ENCODE measurements at regions not wholly inside any gene's neighbourhood (a gene's known extent, or its start where the extent isn't known, plus 50 kb on each side); places are given as distances from the start of the nearest gene placed in this dataset.

DNA sequence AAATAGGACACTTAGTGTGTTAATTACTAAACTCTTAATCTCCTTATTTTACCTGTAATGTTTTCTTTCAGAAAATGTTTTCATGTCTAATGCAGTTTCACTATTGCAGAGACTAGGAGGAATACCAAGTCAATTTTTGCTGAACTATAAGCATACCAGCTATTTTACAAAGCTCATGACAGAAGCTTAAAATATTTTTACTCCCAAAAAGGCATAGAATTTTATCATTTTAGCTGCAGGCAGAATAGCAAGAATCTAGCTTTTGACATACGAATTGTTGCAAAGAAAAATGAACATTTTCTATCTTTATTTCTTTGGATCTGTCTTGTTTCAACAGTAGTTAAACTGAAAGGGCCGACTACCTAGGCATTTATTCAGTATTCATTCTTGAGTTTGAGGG is 366.9 kb downstream of the FAT3 start:
- in situ Hi-C loops (cut with HindIII; ENCODE audit: low pct_unique_long_range_greater_than_20kb, low sequenced_read_pairs): no loop called here
- CTCF ChIA-PET: no interaction called here
- TF ChIP-seq, protein P1, sequence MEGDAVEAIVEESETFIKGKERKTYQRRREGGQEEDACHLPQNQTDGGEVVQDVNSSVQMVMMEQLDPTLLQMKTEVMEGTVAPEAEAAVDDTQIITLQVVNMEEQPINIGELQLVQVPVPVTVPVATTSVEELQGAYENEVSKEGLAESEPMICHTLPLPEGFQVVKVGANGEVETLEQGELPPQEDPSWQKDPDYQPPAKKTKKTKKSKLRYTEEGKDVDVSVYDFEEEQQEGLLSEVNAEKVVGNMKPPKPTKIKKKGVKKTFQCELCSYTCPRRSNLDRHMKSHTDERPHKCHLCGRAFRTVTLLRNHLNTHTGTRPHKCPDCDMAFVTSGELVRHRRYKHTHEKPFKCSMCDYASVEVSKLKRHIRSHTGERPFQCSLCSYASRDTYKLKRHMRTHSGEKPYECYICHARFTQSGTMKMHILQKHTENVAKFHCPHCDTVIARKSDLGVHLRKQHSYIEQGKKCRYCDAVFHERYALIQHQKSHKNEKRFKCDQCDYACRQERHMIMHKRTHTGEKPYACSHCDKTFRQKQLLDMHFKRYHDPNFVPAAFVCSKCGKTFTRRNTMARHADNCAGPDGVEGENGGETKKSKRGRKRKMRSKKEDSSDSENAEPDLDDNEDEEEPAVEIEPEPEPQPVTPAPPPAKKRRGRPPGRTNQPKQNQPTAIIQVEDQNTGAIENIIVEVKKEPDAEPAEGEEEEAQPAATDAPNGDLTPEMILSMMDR (IDR thresholded peaks at IDR 0.05): no peak
- TF ChIP-seq SIN3A (IDR thresholded peaks at IDR 0.05; ENCODE audit: borderline replicate concordance, insufficient read depth, low read depth, low read length) (no peak), TCF7L2 (IDR thresholded peaks at IDR 0.05; ENCODE audit: low read depth, low read length) (no peak), POLR2AphosphoS5 (IDR thresholded peaks at IDR 0.05; ENCODE audit: low read depth, low read length) (no peak)
- TF ChIP-seq, protein P2, sequence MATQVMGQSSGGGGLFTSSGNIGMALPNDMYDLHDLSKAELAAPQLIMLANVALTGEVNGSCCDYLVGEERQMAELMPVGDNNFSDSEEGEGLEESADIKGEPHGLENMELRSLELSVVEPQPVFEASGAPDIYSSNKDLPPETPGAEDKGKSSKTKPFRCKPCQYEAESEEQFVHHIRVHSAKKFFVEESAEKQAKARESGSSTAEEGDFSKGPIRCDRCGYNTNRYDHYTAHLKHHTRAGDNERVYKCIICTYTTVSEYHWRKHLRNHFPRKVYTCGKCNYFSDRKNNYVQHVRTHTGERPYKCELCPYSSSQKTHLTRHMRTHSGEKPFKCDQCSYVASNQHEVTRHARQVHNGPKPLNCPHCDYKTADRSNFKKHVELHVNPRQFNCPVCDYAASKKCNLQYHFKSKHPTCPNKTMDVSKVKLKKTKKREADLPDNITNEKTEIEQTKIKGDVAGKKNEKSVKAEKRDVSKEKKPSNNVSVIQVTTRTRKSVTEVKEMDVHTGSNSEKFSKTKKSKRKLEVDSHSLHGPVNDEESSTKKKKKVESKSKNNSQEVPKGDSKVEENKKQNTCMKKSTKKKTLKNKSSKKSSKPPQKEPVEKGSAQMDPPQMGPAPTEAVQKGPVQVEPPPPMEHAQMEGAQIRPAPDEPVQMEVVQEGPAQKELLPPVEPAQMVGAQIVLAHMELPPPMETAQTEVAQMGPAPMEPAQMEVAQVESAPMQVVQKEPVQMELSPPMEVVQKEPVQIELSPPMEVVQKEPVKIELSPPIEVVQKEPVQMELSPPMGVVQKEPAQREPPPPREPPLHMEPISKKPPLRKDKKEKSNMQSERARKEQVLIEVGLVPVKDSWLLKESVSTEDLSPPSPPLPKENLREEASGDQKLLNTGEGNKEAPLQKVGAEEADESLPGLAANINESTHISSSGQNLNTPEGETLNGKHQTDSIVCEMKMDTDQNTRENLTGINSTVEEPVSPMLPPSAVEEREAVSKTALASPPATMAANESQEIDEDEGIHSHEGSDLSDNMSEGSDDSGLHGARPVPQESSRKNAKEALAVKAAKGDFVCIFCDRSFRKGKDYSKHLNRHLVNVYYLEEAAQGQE (IDR thresholded peaks at IDR 0.05; ENCODE audit: insufficient read depth in 1 of 2, low read depth in 2 of 2, low read length in 1 of 2): no peak
- DNase-seq (ENCODE audit: low read depth, low spot score): no peak
- H3K4me1 ChIP-seq (ENCODE audit: control insufficient read depth, insufficient read depth, low read length): no peaks in the 10 kb centered on the region
- no peaks in the 10 kb centered on the region for H3K36me3 ChIP-seq (ENCODE audit: control insufficient read depth, insufficient read depth, low read length)
- intact Hi-C loops (cut with micrococcal nuclease; ENCODE audit: unreplicated experiment): no loop called here
- no peak overlapping the region for H3K27ac ChIP-seq (ENCODE audit: low read length)
- no peak overlapping the region for H3K4me3 ChIP-seq (ENCODE audit: low read depth in 2 of 2, low read length in 2 of 2)
- POLR2A ChIA-PET: no interaction called here
- no TSS peak for BruUV-seq (replicated peaks)
- no peaks in the 10 kb centered on the region for H3K27me3 ChIP-seq (ENCODE audit: control insufficient read depth, insufficient read depth, low read length)
- no peak for ATAC-seq
- H3K9me3 ChIP-seq (ENCODE audit: control insufficient read depth, insufficient read depth, low read depth, low read length): no peaks in the 10 kb centered on the region

DNA sequence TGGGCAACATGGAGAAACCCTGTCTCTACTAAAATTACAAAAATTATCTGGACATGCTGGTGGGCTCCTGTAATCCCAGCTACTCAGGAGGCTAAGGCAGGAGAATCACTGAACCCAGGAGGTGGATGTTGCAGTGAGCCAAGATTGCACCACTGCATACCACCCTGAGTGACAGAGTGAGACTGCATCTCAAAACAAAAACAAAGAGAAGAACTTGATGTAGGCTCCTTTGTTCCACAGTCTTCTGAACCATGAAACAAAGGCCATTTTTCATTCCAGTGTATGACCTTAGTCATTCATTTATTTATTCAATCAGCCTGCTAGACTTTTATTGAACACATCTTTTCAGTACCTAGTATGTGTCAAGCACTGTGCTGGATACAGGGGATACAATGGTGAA is 369.6 kb downstream of the FAT3 start:
- Histone ChIP-seq H3K36me3 (ENCODE audit: control insufficient read depth, insufficient read depth, low read length) (no peaks in the 10 kb centered on the region), H3K4me1 (ENCODE audit: control insufficient read depth, insufficient read depth, low read length) (no peaks in the 10 kb centered on the region), H3K9me3 (ENCODE audit: control insufficient read depth, insufficient read depth, low read depth, low read length) (no peaks in the 10 kb centered on the region), H3K4me3 (ENCODE audit: low read depth in 2 of 2, low read length in 2 of 2) (no peak overlapping the region), H3K27ac (ENCODE audit: low read length) (no peak overlapping the region), H3K27me3 (ENCODE audit: control insufficient read depth, insufficient read depth, low read length) (no peaks in the 10 kb centered on the region)
- CTCF ChIA-PET: no interaction called here
- intact Hi-C loops (cut with micrococcal nuclease; ENCODE audit: unreplicated experiment): no loop called here
- POLR2A ChIA-PET: no interaction called here
- BruUV-seq (replicated peaks): no TSS peak
- ATAC-seq (no peak), DNase-seq (ENCODE audit: low read depth, low spot score) (no peak)
- in situ Hi-C loops (cut with HindIII; ENCODE audit: low pct_unique_long_range_greater_than_20kb, low sequenced_read_pairs): no loop called here
- TF ChIP-seq SIN3A (IDR thresholded peaks at IDR 0.05; ENCODE audit: borderline replicate concordance, insufficient read depth, low read depth, low read length) (no peak), TCF7L2 (IDR thresholded peaks at IDR 0.05; ENCODE audit: low read depth, low read length) (no peak), POLR2AphosphoS5 (IDR thresholded peaks at IDR 0.05; ENCODE audit: low read depth, low read length) (no peak)
- TF ChIP-seq, protein P1 (IDR thresholded peaks at IDR 0.05): no peak
- TF ChIP-seq, protein P2 (IDR thresholded peaks at IDR 0.05; ENCODE audit: insufficient read depth in 1 of 2, low read depth in 2 of 2, low read length in 1 of 2): no peak

All from Panc1 (cell line).